Vagina (tissue), 2 donors: ENCODE measurements at regions not wholly inside any gene's neighbourhood (a gene's known extent, or its start where the extent isn't known, plus 50 kb on each side); places are given as distances from the start of the nearest gene placed in this dataset.

Experiments used
- CTCF ChIP-seq, 3 experiments: fragments of 450-650 bp in 2 of 3; fragments of 200-600 bp in 1 of 3; sonication (generic) in 1 of 3; IDR thresholded peaks; one replicate each; pipeline ENCODE4 v1.5.1; 2017 to 2019; ENCODE audit warnings: antibody characterized with exemption in 3 of 3, mild to moderate bottlenecking in 2 of 3, moderate library complexity in 2 of 3
- POLR2A ChIP-seq, 2 donors: fragments of 450-650 bp; IDR thresholded peaks; one replicate each; pipeline ENCODE4 v1.6.1; 2017; ENCODE audit warnings: antibody characterized with exemption in 2 of 2, mild to moderate bottlenecking in 2 of 2, moderate library complexity in 2 of 2

- TF ChIP-seq CTCF (IDR thresholded peaks at IDR 0.05) (no peak), POLR2A (IDR thresholded peaks at IDR 0.05) (no peak)
Observed at GRCh38 chr9:28001096-28001495, 427.8 kb upstream of the C9orf72 start.
